ENCODE measurements at regions not wholly inside any gene's neighbourhood (a gene's known extent, or its start where the extent isn't known, plus 50 kb on each side); places are given as distances from the start of the nearest gene placed in this dataset.

DNA sequence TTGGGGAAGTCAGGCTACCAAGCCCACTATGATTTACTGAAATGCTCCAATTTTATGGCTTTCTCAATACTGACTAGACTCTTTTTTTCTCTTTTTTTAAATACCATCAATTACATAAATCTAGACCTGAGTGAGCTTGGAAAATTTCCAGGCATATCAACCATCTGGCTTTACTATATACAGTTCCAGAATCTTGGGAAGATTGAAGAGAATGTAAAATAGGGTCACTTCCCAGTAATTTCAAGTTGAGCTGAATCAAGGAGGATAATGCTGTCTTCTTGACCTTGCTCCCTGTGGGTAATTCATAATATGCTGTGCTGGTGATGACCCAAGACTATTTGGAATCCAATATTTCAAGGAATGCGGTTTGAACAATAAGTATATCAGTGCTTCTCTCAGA, 108.1 kb downstream of the MAP3K21 start:
- TF ChIP-seq CTCF (IDR thresholded peaks at IDR 0.05): no peak
- TF ChIP-seq EZH2 (IDR thresholded peaks at IDR 0.05; ENCODE audit: borderline replicate concordance, insufficient read depth, low read depth, low read length, poor library complexity, severe bottlenecking): no peak
